Renal cortical epithelial cell (primary cell): ENCODE measurements at regions not wholly inside any gene's neighbourhood (a gene's known extent, or its start where the extent isn't known, plus 50 kb on each side); places are given as distances from the start of the nearest gene placed in this dataset.
"Not testable (repeated sequence)": the region's sequence is repeated elsewhere in the genome, so short reads cannot be mapped to it uniquely, and the experiment has no call there.

Experiments
- DNase-seq: peaks from one replicate; pipeline ENCODE4 v3.0.0-alpha.2; 2011; ENCODE audit warnings: low read depth

DNA sequence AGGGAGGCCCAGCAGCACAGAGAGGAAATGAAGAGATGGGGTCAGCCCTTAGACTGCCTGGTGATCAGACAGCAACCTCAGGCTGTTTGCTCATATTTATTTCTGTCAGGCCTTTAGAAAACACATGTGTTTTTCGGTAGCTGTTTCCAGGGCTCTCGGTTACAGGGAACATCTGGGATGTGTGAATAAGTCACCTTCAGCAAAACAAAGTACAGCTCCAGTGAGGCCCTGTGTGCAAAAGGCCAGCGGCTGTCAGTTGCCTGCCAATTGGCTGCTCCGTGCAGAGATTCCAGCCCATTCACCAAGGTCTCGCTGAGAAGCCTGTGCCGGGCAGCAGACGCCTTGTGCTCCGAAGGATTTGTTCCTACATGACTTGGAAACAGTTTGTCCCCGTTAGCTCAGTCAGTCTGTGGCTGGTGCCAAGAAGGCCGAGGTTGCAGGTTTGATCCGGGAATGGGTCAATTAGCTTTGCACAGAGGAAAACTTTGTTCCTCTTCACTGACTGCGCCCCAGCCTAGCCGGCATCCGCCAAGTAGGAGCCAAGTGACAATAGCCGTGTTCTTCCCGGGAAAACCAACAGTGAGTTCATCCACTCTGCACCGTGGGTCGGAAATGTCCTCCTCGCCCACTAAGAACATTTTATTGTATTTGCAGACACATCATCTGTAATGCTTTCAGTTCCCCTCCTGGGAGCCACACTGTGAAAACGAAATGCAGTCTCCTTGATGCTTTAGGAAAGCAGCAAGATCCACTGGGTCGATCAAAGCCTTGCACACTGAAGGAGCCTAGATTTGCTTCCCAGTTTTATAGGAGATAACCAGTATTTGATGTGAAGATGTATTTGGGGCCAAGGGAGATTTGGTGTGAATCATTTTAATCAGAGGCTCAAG lies 315.4 kb upstream of the CDYL start:
- DNase-seq = peak; percentile 28

- no peak for DNase-seq
Measured at GRCh38 chr6:4459996-4460395, 316.2 kb upstream of the CDYL start.

DNA sequence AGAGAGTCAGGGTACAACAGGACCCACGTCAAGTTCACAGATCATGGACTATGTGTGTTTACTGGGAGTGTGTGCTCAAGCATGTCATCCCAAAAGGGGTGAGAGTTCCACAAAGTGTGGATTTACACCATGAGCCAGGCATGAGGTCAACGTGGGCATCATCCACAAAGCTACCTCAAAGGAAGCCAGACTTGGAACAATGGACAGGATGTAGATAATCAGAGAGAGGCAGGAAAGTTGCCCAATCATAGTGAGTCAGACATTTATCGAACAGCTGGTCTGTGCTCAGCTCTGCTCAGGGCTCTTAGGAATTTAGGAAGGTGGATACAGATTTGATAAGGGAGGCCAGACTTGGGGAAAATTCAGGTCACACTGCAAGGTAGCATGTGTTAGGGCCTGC lies 317.2 kb upstream of the CDYL start:
- DNase-seq = peak; percentile 87

- no peak for DNase-seq
Measured at GRCh38 chr6:4451718-4452117, 316.3 kb upstream of the ECI2 start.

- no peak for DNase-seq
Measured at GRCh38 chr6:4451081-4451480, 315.7 kb upstream of the ECI2 start.

- no peak for DNase-seq
Measured at GRCh38 chr6:4450237-4450636, 314.9 kb upstream of the ECI2 start.

DNA sequence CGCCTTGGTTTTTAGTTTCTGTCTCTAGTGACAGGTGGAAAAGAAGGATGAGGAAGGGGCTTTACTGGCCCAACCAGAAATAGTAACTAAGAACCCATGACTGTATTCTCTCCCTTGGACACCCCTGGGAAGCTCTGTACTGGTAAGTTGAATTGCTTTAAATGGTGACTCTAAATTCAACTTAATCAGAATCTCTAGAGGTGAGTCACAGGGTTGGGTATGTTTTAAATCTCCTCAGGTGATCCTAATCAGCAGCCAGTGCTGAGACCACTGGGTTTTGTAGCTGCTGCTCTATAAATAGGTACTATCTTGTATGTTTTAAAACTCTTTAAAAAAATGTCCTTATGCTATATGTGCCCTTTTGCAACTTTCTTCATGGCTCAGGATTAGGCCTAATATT lies 314.0 kb upstream of the ECI2 start:
- no peak for DNase-seq

DNA sequence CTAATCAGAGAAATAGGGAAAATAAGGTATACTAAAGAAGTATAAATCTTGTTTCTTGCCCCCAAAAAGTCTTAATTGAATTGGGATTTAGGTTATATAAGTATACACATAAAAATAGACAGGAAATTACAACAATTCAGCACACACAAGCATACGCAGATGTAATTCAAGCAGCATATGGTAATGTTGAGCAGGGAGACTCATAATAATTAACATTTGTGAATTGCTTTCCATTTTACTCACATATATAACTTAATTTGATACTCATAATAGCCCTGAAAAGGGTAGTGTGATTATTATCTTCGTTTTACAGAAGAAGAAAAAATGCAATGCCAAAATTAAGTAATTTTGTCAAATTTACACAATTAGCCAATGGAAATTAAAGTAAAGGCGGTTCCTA lies 313.5 kb upstream of the ECI2 start:
- no peak for DNase-seq

DNA sequence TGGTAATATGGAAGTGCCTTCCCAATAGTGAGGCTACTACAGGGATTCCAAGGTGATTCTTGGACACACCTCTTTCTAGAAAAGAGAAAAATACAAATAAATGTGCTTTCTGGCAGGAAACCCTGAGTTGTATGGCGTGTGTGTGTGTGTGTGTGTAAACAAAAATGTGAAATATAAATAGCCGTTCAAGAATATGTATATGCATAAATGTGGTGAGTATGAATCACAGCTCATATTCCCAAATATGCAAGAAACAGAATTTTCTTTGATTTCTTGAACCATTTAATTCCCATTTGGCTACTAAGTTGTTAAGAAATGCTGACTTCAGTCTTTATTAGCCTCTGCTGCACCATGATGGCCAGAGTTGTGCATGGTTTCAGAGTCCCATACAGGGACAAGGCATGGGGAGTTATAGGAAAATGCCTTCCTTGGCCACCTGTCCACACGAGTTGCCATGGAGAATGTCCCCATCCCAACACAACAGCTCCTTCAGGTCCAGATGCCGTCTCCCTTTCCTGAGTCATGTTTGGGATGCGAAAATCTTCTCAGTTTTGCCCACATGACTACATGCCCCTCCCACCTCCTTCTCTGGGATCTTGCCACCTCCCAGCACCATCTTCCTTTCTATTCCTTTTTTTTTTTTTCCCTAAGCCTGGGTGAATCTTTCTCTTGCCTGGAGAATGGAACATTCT lies 312.4 kb upstream of the ECI2 start:
- DNase-seq = no peak

DNA sequence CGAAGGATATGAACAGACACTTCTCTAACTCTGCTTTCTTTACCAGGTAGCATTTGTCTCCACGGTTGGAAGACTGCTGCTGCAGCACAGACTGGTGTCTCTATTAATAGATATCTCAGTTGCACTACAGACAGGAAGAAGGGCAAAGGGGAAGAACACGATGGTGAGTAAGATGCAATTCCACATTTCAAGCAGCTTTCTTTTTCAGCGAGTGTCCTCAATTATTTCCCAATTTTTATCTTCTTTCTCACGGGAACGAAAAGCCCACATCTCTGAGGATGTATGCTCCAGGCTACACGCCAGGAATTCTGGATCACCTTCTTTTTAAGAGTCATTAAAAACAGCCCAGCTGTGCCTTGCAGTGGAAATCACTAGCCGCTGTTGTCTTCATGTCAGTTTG lies 311.6 kb upstream of the ECI2 start:
- DNase-seq = no peak

DNA sequence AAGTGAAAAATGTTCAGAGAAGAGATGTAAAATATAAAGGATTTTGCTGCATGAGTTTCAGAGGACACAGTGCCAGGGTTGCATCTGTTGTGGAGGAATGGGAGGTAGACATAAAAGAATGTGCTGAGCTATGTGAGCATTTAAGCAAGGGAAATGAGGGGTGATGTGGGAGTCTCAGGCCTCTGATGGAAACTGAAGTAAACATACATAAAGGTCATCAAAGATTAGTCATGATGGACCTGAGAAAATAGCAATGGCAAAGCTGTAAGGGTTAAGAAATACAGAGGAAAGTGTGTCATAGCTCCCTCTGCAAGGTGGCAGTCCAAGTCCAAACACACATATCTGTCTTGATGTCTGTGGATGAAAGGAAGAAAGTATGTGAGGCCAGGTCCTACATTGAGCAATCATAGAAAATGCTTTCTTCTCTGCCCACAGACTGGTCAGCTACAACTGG lies 306.6 kb upstream of the ECI2 start:
- DNase-seq = peak; percentile 61

DNA sequence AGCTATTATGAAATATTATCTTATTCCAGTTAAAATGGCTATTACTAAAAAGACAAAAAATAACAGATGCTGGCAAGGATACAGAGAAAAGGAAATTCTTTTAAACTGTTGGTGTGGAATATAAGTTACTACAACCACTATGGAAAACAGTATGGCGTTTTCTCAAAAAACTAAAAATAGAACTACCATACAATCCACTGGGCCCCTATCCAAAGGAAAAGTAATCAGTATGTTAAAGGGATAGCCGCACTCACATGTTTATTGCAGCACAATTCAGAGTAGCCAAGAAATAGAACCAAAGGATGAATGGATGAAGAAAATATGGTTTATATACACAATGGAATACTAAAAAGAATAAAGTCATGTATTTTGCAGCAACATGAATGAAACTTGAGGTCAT lies 303.8 kb upstream of the ECI2 start:
- no peak for DNase-seq

DNA sequence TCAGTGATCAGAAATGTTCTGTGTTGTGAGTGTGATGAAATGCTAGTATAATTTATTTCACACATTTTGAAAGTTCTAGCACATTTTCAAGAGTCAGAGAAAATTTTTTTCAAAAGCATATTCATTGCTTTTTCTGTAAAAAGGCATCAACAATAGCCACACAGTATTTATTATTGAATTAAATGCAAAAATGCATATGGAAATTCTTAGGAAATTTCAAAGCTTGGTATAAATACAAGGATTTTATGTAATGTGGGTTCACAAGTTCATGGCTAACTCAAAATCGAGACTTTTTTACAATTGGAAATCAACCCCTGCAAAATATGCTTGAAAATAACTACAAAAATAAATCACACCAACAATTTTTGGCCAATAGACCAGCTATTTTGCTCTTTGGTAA lies 302.0 kb upstream of the ECI2 start:
- no peak for DNase-seq

DNA sequence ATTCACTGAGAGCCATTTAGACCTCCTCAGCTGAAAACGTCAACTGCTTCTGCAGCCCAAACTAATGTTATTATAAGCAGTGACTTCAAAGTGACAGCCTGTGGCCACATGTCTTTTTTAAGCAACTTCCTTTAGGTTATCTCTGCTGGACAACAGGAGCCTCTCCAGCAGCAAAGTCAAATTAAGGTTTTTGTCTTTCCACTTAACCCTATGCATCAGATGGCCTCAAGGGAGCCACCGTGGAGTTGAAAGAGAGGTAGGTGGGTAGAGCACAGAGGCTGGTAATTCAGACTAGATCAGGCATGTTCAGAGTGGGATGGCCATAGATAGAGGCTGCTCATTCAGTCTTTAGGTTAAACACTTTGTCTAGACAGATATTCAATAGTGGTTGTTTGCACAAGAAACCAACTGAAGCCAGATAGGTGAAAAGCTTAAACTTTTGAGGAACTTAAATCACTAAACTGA lies 300.6 kb upstream of the ECI2 start:
- no peak for DNase-seq

DNA sequence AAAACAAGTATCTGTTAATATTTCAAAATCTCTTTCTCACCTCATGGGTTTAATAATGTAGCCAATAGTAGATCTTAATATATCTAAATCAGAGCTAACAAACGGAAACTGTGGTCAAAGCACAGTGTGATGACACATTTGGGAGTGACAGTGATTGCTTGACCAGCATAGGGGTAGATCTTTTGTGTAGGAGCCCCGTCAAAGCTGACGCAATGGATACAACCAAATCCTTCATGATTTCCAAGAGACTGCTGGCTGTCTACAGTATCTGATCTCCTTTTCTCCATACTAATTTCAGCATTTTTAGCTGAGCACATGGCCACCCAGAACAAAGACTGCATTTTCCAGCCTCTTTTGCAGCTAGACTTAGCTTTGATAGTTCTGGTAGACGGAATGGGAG lies 299.3 kb upstream of the ECI2 start:
- DNase-seq = no peak

DNA sequence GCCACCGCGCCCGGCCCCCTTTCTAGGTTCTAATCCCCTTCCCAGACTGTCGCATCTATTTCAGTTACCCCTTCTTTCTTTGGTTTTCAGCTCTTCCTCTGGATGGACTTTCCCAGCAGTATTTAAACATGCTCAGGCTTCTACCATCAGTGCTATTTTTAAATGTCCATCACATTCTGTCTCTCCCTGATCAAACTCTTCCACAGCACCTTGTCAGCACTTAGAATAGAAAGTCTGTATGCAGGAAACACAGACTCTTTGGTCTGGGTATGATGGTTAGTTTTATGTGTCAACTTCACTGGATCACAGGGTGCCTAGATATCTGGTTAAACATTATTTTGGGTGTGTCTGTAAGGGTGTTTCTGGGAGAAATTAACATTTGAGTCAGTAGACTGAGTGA lies 297.8 kb upstream of the ECI2 start:
- no peak for DNase-seq

- no peak for DNase-seq
Measured at GRCh38 chr6:4426968-4427367, 291.6 kb upstream of the ECI2 start.

DNA sequence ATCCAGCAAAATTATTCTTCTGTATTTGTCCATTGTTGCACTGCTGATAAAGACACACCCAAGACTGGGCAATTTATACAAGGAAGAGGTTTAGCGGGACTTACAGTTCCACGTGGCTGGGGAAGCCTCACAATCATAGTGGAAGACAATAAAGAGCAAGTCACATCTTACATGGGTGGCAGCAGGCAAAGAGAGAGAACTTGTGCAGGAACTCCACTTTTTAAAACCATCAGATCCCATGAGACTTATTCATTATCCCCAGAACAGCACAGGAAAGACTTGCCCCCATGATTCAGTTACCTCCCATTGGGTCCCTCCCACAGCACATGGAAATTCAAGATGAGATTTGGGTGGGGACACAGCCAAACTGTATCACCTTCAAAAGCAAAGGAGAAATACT lies 286.5 kb upstream of the ECI2 start:
- no peak for DNase-seq

GRCh38 chr6:4420160-4420865 lies 284.9 kb upstream of the ECI2 start:
- DNase-seq = no peak

DNA sequence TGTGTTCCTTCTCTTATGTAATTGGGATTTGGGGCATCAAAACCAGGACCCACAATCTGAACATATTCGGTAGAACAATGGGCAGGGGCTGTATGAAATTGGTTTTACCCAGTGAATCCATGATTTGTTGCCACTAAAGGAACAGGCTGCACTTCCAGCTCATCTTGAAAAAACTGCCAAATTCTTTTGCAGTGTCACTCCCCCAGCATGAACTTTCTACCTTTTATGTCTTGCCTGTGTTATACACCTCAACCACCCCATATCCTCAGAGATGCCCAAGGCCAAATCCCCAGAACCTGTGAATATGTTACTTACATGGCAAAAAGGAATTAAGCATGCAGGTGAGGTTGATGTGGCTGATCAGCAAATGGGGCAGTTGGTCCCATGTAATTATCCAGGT lies 280.2 kb upstream of the ECI2 start:
- no peak for DNase-seq

DNA sequence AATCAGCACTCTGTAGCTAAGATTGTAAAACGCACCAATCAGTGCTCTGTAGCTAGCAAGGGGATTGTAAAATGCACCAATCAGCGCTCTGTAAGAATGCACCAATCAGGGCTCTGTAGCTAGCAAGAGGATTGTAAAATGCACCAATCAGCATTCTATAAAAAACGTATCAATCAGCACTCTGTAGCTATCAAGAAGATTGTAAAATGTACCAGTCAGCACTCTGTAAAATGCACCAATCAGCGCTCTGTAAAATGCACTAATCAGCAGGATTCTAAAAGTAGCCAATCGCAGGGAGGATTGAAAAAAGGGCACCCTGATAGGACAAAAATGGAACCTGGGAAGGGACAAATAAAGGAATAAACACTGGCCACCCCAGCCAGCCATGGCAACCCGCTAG lies 278.7 kb upstream of the ECI2 start:
- DNase-seq = not testable (repeated sequence)

GRCh38 chr6:4413073-4413472 lies 277.7 kb upstream of the ECI2 start:
- no peak for DNase-seq

- DNase-seq = no peak
Measured at GRCh38 chr6:4412488-4412887, 277.1 kb upstream of the ECI2 start.
